ENCODE measurements at regions not wholly inside any gene's neighbourhood (a gene's known extent, or its start where the extent isn't known, plus 50 kb on each side); places are given as distances from the start of the nearest gene placed in this dataset.

GRCh38 chr6:165791306-165791705 is 128.3 kb upstream of the PDE10A start:
- intact Hi-C loops (cut with micrococcal nuclease), result no loop called here
- BruUV-seq (replicated peaks), result no TSS peak
- Histone ChIP-seq H3K4me3 (ENCODE audit: insufficient read depth, low read depth, low read length) (no peak overlapping the region), H2BK20ac (ENCODE audit: low read depth, low read length) (no peak overlapping the region), H3K18ac (ENCODE audit: low read depth, low read length) (no peak overlapping the region), H3K4ac (ENCODE audit: low read depth, low read length) (no peak overlapping the region), H4K8ac (ENCODE audit: low read depth in 2 of 2, low read length in 2 of 2) (no peak overlapping the region), H2BK15ac (ENCODE audit: low read depth, low read length) (no peak overlapping the region), H3K9ac (ENCODE audit: low read depth, low read length) (no peak overlapping the region), H3K79me1 (ENCODE audit: low read depth in 1 of 2, low read length in 2 of 2) (no peaks in the 10 kb centered on the region), H4K5ac (ENCODE audit: low read depth, low read length) (no peak overlapping the region), H3K4me1 (ENCODE audit: control insufficient read depth, insufficient read depth, low read length) (no peaks in the 10 kb centered on the region), H3K14ac (replicated peaks; ENCODE audit: low read depth, low read length) (no peak overlapping the region), H3K23ac (ENCODE audit: low read depth, low read length) (no peak overlapping the region), H2AK5ac (ENCODE audit: low read depth, low read length) (no peak overlapping the region), H3K9me1 (ENCODE audit: insufficient read depth, low read length) (peaks cover 5% of the 10 kb centered on the region; the same call in 1 of the 2 replicates), H2AFZ (replicated peaks; ENCODE audit: low read length, poor library complexity) (no peak overlapping the region), H2BK120ac (ENCODE audit: low read depth, low read length) (no peak overlapping the region), H4K20me1 (ENCODE audit: insufficient read depth, low read length) (no peaks in the 10 kb centered on the region), H3K4me2 (ENCODE audit: low read depth, low read length) (no peak overlapping the region), H3K27ac (ENCODE audit: insufficient read depth, low read length) (no peak overlapping the region), H4K91ac (ENCODE audit: insufficient read depth, low read depth, low read length) (no peak overlapping the region), H2BK5ac (ENCODE audit: low read depth, low read length, poor library complexity, severe bottlenecking) (no peak overlapping the region), H3K27me3 (ENCODE audit: control insufficient read depth, insufficient read depth, low read length) (no peaks in the 10 kb centered on the region), H2AK9ac (replicated peaks; ENCODE audit: low read depth, low read length, poor library complexity) (no peak overlapping the region), H3K56ac (ENCODE audit: extremely low read depth, insufficient read depth, low read length) (no peak overlapping the region), H3K36me3 (ENCODE audit: control insufficient read depth, insufficient read depth, low read length) (peaks cover 5% of the 10 kb centered on the region; the same call in 1 of the 2 replicates), H3K9me3 (ENCODE audit: control insufficient read depth, insufficient read depth, low read length) (no peaks in the 10 kb centered on the region)
- no peak for ATAC-seq (ENCODE audit: low read depth)
- ChIA-PET POLR2A (ENCODE audit: unreplicated experiment) (no interaction called here), CTCF (no interaction called here)
- dilution Hi-C loops (cut with HindIII; ENCODE audit: low sequenced_read_pairs, unreplicated experiment), result no loop called here
- TF ChIP-seq SMC3 (IDR thresholded peaks at IDR 0.05; ENCODE audit: low read depth, low read length) (no peak), POLR2A (IDR thresholded peaks at IDR 0.05; ENCODE audit: low read depth, low read length) (no peak), ELK1 (IDR thresholded peaks at IDR 0.05; ENCODE audit: borderline replicate concordance, low read depth, low read length) (no peak), RAD21 (IDR thresholded peaks at IDR 0.05; ENCODE audit: low read length) (no peak), BHLHE40 (IDR thresholded peaks at IDR 0.05; ENCODE audit: low read depth, low read length) (no peak), RCOR1 (IDR thresholded peaks at IDR 0.05; ENCODE audit: insufficient replicate concordance, low read length) (no peak), RFX5 (IDR thresholded peaks at IDR 0.05; ENCODE audit: low read depth, low read length) (no peak), MXI1 (IDR thresholded peaks at IDR 0.05; ENCODE audit: borderline replicate concordance, low read depth, low read length) (no peak), MAFK (IDR thresholded peaks at IDR 0.05; ENCODE audit: low read depth, low read length) (no peak), CEBPB (IDR thresholded peaks at IDR 0.05; ENCODE audit: low read depth, low read length) (no peak)
- TF ChIP-seq, protein P1, sequence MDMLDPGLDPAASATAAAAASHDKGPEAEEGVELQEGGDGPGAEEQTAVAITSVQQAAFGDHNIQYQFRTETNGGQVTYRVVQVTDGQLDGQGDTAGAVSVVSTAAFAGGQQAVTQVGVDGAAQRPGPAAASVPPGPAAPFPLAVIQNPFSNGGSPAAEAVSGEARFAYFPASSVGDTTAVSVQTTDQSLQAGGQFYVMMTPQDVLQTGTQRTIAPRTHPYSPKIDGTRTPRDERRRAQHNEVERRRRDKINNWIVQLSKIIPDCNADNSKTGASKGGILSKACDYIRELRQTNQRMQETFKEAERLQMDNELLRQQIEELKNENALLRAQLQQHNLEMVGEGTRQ (IDR thresholded peaks at IDR 0.05; ENCODE audit: low read depth, low read length), result no peak
- DNase-seq, result no peak
- WGBS, 2 experiments (ENCODE audit: extremely low coverage in 2 of 2, insufficient read length in 1 of 2), result 80% methylated on average over 1 of the region's 9 CpGs; no CpG with 5 or more reads in 1 of the 2 experiments
- in situ Hi-C loops (cut with MboI; ENCODE audit: low sequenced_read_pairs), result no loop called here
